Transverse colon (tissue), 3 donors: ENCODE measurements at regions not wholly inside any gene's neighbourhood (a gene's known extent, or its start where the extent isn't known, plus 50 kb on each side); places are given as distances from the start of the nearest gene placed in this dataset.

Experiments used
- CTCF ChIP-seq, 5 experiments: fragments of 200-600 bp in 3 of 5; fragments of 450-650 bp in 2 of 5; sonication (generic) in 3 of 5; IDR thresholded peaks; 1 replicate in 2 of 5; 2 replicates in 3 of 5; pipeline ENCODE4 v1.5.1; 2016 to 2017; ENCODE audit warnings: antibody characterized with exemption in 5 of 5, inconsistent platforms in 3 of 5, mild to moderate bottlenecking in 2 of 5, moderate library complexity in 1 of 5
- EP300 ChIP-seq: sonication (generic); formaldehyde crosslinking; IDR thresholded peaks from one replicate; pipeline ENCODE4 v1.6.1; 2017; ENCODE audit warnings: antibody characterized with exemption, low read depth
- POLR2A ChIP-seq: fragments of 450-650 bp; IDR thresholded peaks from one replicate; pipeline ENCODE4 v1.6.1; 2016; ENCODE audit warnings: antibody characterized with exemption, mild to moderate bottlenecking, moderate library complexity

DNA sequence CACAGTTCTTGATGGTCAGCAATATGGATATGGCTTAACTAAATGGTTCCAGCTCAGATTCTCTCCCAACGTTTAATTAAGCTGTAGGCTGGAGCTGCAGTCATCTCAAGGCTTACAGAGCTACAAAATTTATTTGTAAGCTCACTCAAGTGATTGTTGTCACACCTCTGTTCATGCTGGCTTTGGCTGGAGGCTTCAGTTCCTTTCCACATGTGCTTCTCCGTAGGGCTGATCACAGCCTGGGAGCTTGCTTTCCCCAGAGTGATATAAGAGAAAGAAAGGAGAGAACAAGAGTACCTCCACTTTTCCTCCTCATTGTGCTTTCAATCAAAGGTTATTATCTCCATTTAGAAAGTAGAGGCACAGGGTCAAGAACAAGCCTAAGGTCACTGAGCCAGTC lies 182.7 kb upstream of the KCNN2 start:
- TF ChIP-seq CTCF (IDR thresholded peaks at IDR 0.05) (no peak), POLR2A (no peak), EP300 (no peak)
